Peyer's patch (tissue), 4 donors: ENCODE measurements at regions not wholly inside any gene's neighbourhood (a gene's known extent, or its start where the extent isn't known, plus 50 kb on each side); places are given as distances from the start of the nearest gene placed in this dataset.

Experiments used
- DNase-seq, 3 donors: peaks; one replicate each; pipeline ENCODE4 v3.0.0-alpha.2; 2017 to 2019
- H3K27ac ChIP-seq, 4 donors: fragments of 200-600 bp; sonication (generic); one replicate each; pipeline ENCODE4 v1.5.1; 2016 to 2019
- H3K27me3 ChIP-seq, 2 donors: fragments of 200-600 bp; sonication (generic); one replicate each; pipeline ENCODE4 v1.5.1; 2019
- H3K36me3 ChIP-seq, 3 donors: fragments of 200-600 bp; sonication (generic); one replicate each; pipeline ENCODE4 v1.5.1; 2016 to 2019
- H3K4me1 ChIP-seq, 4 donors: fragments of 200-600 bp; sonication (generic); one replicate each; pipeline ENCODE4 v1.5.1; 2016 to 2019
- H3K4me3 ChIP-seq, 4 donors: fragments of 200-600 bp; sonication (generic); 1 replicate in 3 of 4; 2 replicates in 1 of 4; pipeline ENCODE4 v1.5.1; 2016 to 2019; ENCODE audit warnings: mild to moderate bottlenecking in 1 of 4
- H3K9me3 ChIP-seq, 4 donors: fragments of 200-600 bp; sonication (generic); one replicate each; pipeline ENCODE4 v1.5.1; 2016 to 2019; ENCODE audit warnings: mild to moderate bottlenecking in 1 of 4
- CTCF ChIP-seq, 6 experiments: fragments of 450-650 bp in 4 of 6; fragments of 200-600 bp in 2 of 6; sonication (generic) in 1 of 6; IDR thresholded peaks; one replicate each; pipeline ENCODE4 v1.5.1; 2017 to 2019; ENCODE audit warnings: antibody characterized with exemption in 6 of 6, mild to moderate bottlenecking in 3 of 6, moderate library complexity in 1 of 6
- POLR2A ChIP-seq, 2 donors: fragments of 450-650 bp; IDR thresholded peaks; one replicate each; pipeline ENCODE4 v1.5.1; 2017; ENCODE audit warnings: antibody characterized with exemption in 2 of 2, mild to moderate bottlenecking in 2 of 2, moderate library complexity in 2 of 2

GRCh38 chr16:86970279-86970678, 346.9 kb downstream of the C16orf95 start:
- Histone ChIP-seq H3K4me3 (no peak overlapping the region), H3K27me3 (no peaks in the 10 kb centered on the region), H3K9me3 (no peaks in the 10 kb centered on the region), H3K36me3 (no peaks in the 10 kb centered on the region), H3K27ac (no peak overlapping the region), H3K4me1 (no peaks in the 10 kb centered on the region)
- DNase-seq: no peak
- TF ChIP-seq CTCF (IDR thresholded peaks at IDR 0.05): no peak
- no peak for TF ChIP-seq POLR2A (IDR thresholded peaks at IDR 0.05)

- no peaks in the 10 kb centered on the region for H3K9me3 ChIP-seq
- no peak overlapping the region for H3K27ac ChIP-seq
- DNase-seq: no peak
- H3K4me3 ChIP-seq: no peak overlapping the region
- H3K36me3 ChIP-seq: no peaks in the 10 kb centered on the region
- no peaks in the 10 kb centered on the region for H3K27me3 ChIP-seq
- TF ChIP-seq POLR2A (IDR thresholded peaks at IDR 0.05) (no peak), CTCF (IDR thresholded peaks at IDR 0.05) (no peak)
- H3K4me1 ChIP-seq: no peaks in the 10 kb centered on the region
Measured at GRCh38 chr16:86970726-86971125, 346.5 kb downstream of the C16orf95 start.

- no peak overlapping the region for H3K4me3 ChIP-seq
- no peak for DNase-seq
Measured at GRCh38 chr16:86971251-86971650, 345.9 kb downstream of the C16orf95 start.

GRCh38 chr16:86974120-86974519, 343.1 kb downstream of the C16orf95 start:
- TF ChIP-seq CTCF (IDR thresholded peaks at IDR 0.05) (no peak), POLR2A (IDR thresholded peaks at IDR 0.05) (no peak)
- no peak overlapping the region for H3K4me3 ChIP-seq
- no peaks in the 10 kb centered on the region for H3K9me3 ChIP-seq
- no peaks in the 10 kb centered on the region for H3K36me3 ChIP-seq
- H3K4me1 ChIP-seq: no peaks in the 10 kb centered on the region
- H3K27me3 ChIP-seq: no peaks in the 10 kb centered on the region
- DNase-seq: no peak
- no peak overlapping the region for H3K27ac ChIP-seq

More at GRCh38 chr16:86971251-86971650, 345.9 kb downstream of the C16orf95 start:
- H3K9me3 ChIP-seq: no peaks in the 10 kb centered on the region
- TF ChIP-seq POLR2A (IDR thresholded peaks at IDR 0.05) (no peak), CTCF (IDR thresholded peaks at IDR 0.05) (no peak)
- no peaks in the 10 kb centered on the region for H3K27me3 ChIP-seq
- no peaks in the 10 kb centered on the region for H3K36me3 ChIP-seq
- no peak overlapping the region for H3K27ac ChIP-seq
- no peaks in the 10 kb centered on the region for H3K4me1 ChIP-seq

GRCh38 chr16:86975445-86975844, 341.7 kb downstream of the C16orf95 start:
- Histone ChIP-seq H3K27ac (no peak overlapping the region), H3K4me3 (no peak overlapping the region), H3K9me3 (no peaks in the 10 kb centered on the region), H3K4me1 (no peaks in the 10 kb centered on the region), H3K27me3 (no peaks in the 10 kb centered on the region), H3K36me3 (no peaks in the 10 kb centered on the region)
- no peak for DNase-seq
- TF ChIP-seq CTCF (IDR thresholded peaks at IDR 0.05) (no peak), POLR2A (IDR thresholded peaks at IDR 0.05) (no peak)

- H3K27me3 ChIP-seq: no peaks in the 10 kb centered on the region
- no peaks in the 10 kb centered on the region for H3K4me1 ChIP-seq
- no peaks in the 10 kb centered on the region for H3K36me3 ChIP-seq
- TF ChIP-seq CTCF (IDR thresholded peaks at IDR 0.05): no peak
- TF ChIP-seq POLR2A (IDR thresholded peaks at IDR 0.05): no peak
- no peak overlapping the region for H3K27ac ChIP-seq
- no peaks in the 10 kb centered on the region for H3K9me3 ChIP-seq
- no peak overlapping the region for H3K4me3 ChIP-seq
- no peak for DNase-seq
Measured at GRCh38 chr16:86977076-86977676, 340.0 kb downstream of the C16orf95 start.
